ENCODE measurements at regions not wholly inside any gene's neighbourhood (a gene's known extent, or its start where the extent isn't known, plus 50 kb on each side); places are given as distances from the start of the nearest gene placed in this dataset.

DNA sequence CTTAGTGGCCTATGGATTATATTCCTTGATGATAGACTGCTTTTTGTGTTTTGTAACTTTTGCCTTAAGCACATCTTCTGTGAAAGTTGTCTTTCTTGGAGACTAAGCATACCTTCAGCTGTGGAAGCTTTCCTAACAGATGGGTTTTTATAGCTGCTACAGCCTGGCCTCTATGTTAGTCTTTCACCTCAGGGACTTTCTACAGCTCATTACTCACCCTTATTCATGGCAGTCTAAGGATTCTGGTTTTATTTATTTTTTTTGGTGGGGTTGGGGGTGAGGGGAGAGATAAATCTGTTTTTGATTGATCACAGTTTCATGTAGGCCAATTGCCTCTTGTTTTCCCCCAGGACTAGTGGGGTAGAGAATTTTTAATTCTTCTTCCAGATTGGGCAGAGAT, 219.9 kb downstream of the DKK1 start:
- CTCF ChIA-PET: no interaction called here
- RAD21 ChIA-PET (ENCODE audit: low non-redundant PET in 1 of 2, low total read pairs in 2 of 2, uncharacterized antibody in 2 of 2, unreplicated experiment in 2 of 2): no interaction called here

DNA sequence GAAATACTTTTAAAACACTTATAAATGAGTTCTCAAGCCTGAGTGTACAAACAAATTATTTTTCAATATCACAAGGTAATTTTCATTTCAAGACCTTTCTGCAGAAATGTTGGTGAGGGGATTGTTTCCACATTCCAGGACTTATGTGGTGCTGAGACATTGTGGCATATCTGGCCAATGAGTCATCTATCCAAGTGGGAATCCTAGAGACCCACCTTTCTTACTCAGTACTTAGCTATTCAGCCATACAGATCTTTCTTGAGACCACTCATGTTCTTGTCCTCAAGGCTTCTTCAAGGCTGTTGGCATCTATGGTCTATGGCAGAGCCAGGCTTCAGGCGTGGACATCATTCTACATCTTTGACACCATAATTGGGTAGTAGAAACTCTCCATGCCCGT, 225.4 kb downstream of the DKK1 start:
- no peak for TF ChIP-seq ELF1 (IDR thresholded peaks at IDR 0.05; ENCODE audit: borderline replicate concordance, low read depth)
- TF ChIP-seq SP1 (IDR thresholded peaks at IDR 0.05; ENCODE audit: low read depth): peak; percentile 52; the same call in 1 of the 2 replicates
- peak; percentile 82 for TF ChIP-seq JUND (IDR thresholded peaks at IDR 0.05)
- TF ChIP-seq, protein P1, sequence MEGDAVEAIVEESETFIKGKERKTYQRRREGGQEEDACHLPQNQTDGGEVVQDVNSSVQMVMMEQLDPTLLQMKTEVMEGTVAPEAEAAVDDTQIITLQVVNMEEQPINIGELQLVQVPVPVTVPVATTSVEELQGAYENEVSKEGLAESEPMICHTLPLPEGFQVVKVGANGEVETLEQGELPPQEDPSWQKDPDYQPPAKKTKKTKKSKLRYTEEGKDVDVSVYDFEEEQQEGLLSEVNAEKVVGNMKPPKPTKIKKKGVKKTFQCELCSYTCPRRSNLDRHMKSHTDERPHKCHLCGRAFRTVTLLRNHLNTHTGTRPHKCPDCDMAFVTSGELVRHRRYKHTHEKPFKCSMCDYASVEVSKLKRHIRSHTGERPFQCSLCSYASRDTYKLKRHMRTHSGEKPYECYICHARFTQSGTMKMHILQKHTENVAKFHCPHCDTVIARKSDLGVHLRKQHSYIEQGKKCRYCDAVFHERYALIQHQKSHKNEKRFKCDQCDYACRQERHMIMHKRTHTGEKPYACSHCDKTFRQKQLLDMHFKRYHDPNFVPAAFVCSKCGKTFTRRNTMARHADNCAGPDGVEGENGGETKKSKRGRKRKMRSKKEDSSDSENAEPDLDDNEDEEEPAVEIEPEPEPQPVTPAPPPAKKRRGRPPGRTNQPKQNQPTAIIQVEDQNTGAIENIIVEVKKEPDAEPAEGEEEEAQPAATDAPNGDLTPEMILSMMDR (IDR thresholded peaks at IDR 0.05 in 2 of 3, conservative IDR thresholded peaks at IDR 0.05 in 1 of 3; ENCODE audit: borderline replicate concordance in 1 of 3, insufficient read depth in 1 of 3, low read depth in 2 of 3, low read length in 2 of 3): no peak
- peak; percentile 85 for TF ChIP-seq FOSL1 (IDR thresholded peaks at IDR 0.05; ENCODE audit: low read depth)
- TF ChIP-seq, protein P2, sequence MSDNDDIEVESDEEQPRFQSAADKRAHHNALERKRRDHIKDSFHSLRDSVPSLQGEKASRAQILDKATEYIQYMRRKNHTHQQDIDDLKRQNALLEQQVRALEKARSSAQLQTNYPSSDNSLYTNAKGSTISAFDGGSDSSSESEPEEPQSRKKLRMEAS (IDR thresholded peaks at IDR 0.05): 0 out of 2 replicates have a peak, but pooled peaks have one; percentile 16
- TF ChIP-seq POLR2A (IDR thresholded peaks at IDR 0.05; ENCODE audit: borderline replicate concordance, extremely low read depth, insufficient read depth, insufficient read length): no peak
- no peak for TF ChIP-seq ZFX (IDR thresholded peaks at IDR 0.05)
- TF ChIP-seq, protein P3, sequence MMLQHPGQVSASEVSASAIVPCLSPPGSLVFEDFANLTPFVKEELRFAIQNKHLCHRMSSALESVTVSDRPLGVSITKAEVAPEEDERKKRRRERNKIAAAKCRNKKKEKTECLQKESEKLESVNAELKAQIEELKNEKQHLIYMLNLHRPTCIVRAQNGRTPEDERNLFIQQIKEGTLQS (IDR thresholded peaks at IDR 0.05): 0 out of 2 replicates have a peak, but pooled peaks have one; percentile 13
- peak; percentile 43 for TF ChIP-seq TCF7L2 (IDR thresholded peaks at IDR 0.05; ENCODE audit: borderline replicate concordance, extremely low read depth, insufficient read depth, insufficient read length)
- peak; percentile 39; the same call in 1 of the 2 replicates for TF ChIP-seq CBX3 (IDR thresholded peaks at IDR 0.05; ENCODE audit: low read depth)
- H3K4me1 ChIP-seq (ENCODE audit: control insufficient read depth in 1 of 2, insufficient read depth in 2 of 2, low read length in 2 of 2): peaks cover 13 to 24% of the 10 kb centered on the region in 2 experiments
- ChIA-PET RAD21 (ENCODE audit: low non-redundant PET in 1 of 2, low total read pairs in 2 of 2, uncharacterized antibody in 2 of 2, unreplicated experiment in 2 of 2) (no interaction called here), POLR2A (no interaction called here), CTCF (no interaction called here)
- peak overlapping the region; percentile 76 for H2AFZ ChIP-seq (ENCODE audit: low read depth, low read length, poor library complexity, severe bottlenecking)
- H3K36me3 ChIP-seq (ENCODE audit: control insufficient read depth in 1 of 2, insufficient read depth in 2 of 2, low read length in 2 of 2): no peaks in the 10 kb centered on the region
- intact Hi-C loops (cut with micrococcal nuclease): no loop called here
- H4K20me1 ChIP-seq (ENCODE audit: insufficient read depth): no peaks in the 10 kb centered on the region
- no peaks in the 10 kb centered on the region for H3K9me2 ChIP-seq (ENCODE audit: insufficient read depth)
- no TSS peak for BruUV-seq (replicated peaks)
- peak; percentile 96 for ATAC-seq
- peak overlapping the region in 1 of 2 experiments; percentile 31; a peak in 2 of 4 replicates for H3K4me3 ChIP-seq (replicated peaks in 1 of 2; ENCODE audit: low read depth in 1 of 2, low read length in 2 of 2)
- peak; percentile 71 for DNase-seq (ENCODE audit: low read depth, low spot score)
- H3K27ac ChIP-seq (ENCODE audit: low read depth, low read length): peak overlapping the region; percentile 48; the same call in 1 of the 2 replicates
- no peaks in the 10 kb centered on the region for H3K9me3 ChIP-seq (ENCODE audit: control insufficient read depth in 1 of 2, insufficient read depth in 1 of 2, low read depth in 1 of 2, low read length in 2 of 2)
- peak overlapping the region; percentile 71 for H3K4me2 ChIP-seq (ENCODE audit: low read length)
- H3K79me2 ChIP-seq (ENCODE audit: insufficient read depth, low read length): no peaks in the 10 kb centered on the region
- peak overlapping the region; percentile 35 for H3K9ac ChIP-seq (ENCODE audit: low read length)
- H3K27me3 ChIP-seq (ENCODE audit: insufficient read depth, low read length): no peaks in the 10 kb centered on the region

More for the DNA sequence above, 219.9 kb downstream of the DKK1 start:
- DNase-seq (ENCODE audit: low read depth, low spot score): no peak
- Histone ChIP-seq H3K36me3 (ENCODE audit: control insufficient read depth in 1 of 2, insufficient read depth in 2 of 2, low read length in 2 of 2) (no peaks in the 10 kb centered on the region), H2AFZ (ENCODE audit: low read depth, low read length, poor library complexity, severe bottlenecking) (peak overlapping the region; percentile 59), H3K4me1 (ENCODE audit: control insufficient read depth in 1 of 2, insufficient read depth in 2 of 2, low read length in 2 of 2) (peaks cover 4 to 19% of the 10 kb centered on the region in 2 experiments), H3K4me2 (ENCODE audit: low read length) (no peak overlapping the region), H3K27ac (ENCODE audit: low read depth, low read length) (no peak overlapping the region), H3K9me2 (ENCODE audit: insufficient read depth) (no peaks in the 10 kb centered on the region), H3K79me2 (ENCODE audit: insufficient read depth, low read length) (no peaks in the 10 kb centered on the region), H3K9me3 (ENCODE audit: control insufficient read depth in 1 of 2, insufficient read depth in 1 of 2, low read depth in 1 of 2, low read length in 2 of 2) (no peaks in the 10 kb centered on the region), H3K9ac (ENCODE audit: low read length) (no peak overlapping the region), H4K20me1 (ENCODE audit: insufficient read depth) (no peaks in the 10 kb centered on the region), H3K27me3 (ENCODE audit: insufficient read depth, low read length) (no peaks in the 10 kb centered on the region), H3K4me3 (replicated peaks in 1 of 2; ENCODE audit: low read depth in 1 of 2, low read length in 2 of 2) (no peak overlapping the region)
- POLR2A ChIA-PET: no interaction called here
- TF ChIP-seq CBX3 (IDR thresholded peaks at IDR 0.05; ENCODE audit: low read depth) (no peak), FOSL1 (IDR thresholded peaks at IDR 0.05; ENCODE audit: low read depth) (no peak), EZH2phosphoT487 (IDR thresholded peaks at IDR 0.05; ENCODE audit: borderline replicate concordance) (no peak)
- intact Hi-C loops (cut with micrococcal nuclease): no loop called here
- no TSS peak for BruUV-seq (replicated peaks)
- no peak for ATAC-seq

All from HCT116 (cell line).